CD4-positive, CD25-positive, alpha-beta regulatory T cell (primary cell): ENCODE measurements at regions not wholly inside any gene's neighbourhood (a gene's known extent, or its start where the extent isn't known, plus 50 kb on each side); places are given as distances from the start of the nearest gene placed in this dataset.

Source experiments
- ATAC-seq, 2 donors: fragments of 150-1000 bp; cut with Tn5 transposase; one replicate each; pipeline ENCODE4 v1.10.0; 2021; ENCODE audit warnings: low read depth in 2 of 2, moderate number of reproducible peaks in 2 of 2, moderate library complexity in 1 of 2
- DNase-seq, 3 donors: peaks; one replicate each; pipeline versions ENCODE4 v3.0.0 to v3.0.0-alpha.2; 2012 to 2022; ENCODE audit warnings: mixed read lengths in 1 of 3
- H3K27ac ChIP-seq: one replicate; pipeline ENCODE4 v1.7.0; 2013; ENCODE audit warnings: mild to moderate bottlenecking, low read length; ENCODE audit not compliant: insufficient read depth, poor library complexity, severe bottlenecking
- H3K27me3 ChIP-seq: one replicate; pipeline ENCODE4 v1.7.0; 2013; ENCODE audit warnings: low read length; ENCODE audit not compliant: control insufficient read depth, insufficient read depth
- H3K36me3 ChIP-seq: one replicate; pipeline ENCODE4 v1.7.0; 2013; ENCODE audit warnings: mild to moderate bottlenecking, low read length, moderate library complexity; ENCODE audit not compliant: control insufficient read depth, insufficient read depth
- H3K4me1 ChIP-seq: 2 replicates; pipeline ENCODE4 v1.7.0; 2013; ENCODE audit warnings: mild to moderate bottlenecking, low read length; ENCODE audit not compliant: insufficient read depth, control insufficient read depth, poor library complexity, severe bottlenecking
- H3K4me3 ChIP-seq: one replicate; pipeline ENCODE4 v1.7.0; 2013; ENCODE audit warnings: low read depth, mild to moderate bottlenecking, low read length, moderate library complexity
- H3K9me3 ChIP-seq, 2 experiments: 1 replicate in 1 of 2; 2 replicates in 1 of 2; pipeline ENCODE4 v1.7.0; 2013; ENCODE audit warnings: low read length in 2 of 2, mild to moderate bottlenecking in 1 of 2, moderate library complexity in 1 of 2; ENCODE audit not compliant: control insufficient read depth in 2 of 2
- H3K27ac Mint-ChIP-seq, 3 donors: one replicate each; pipeline ENCODE4 v1.8.0; 2020 to 2022; ENCODE audit warnings: mild to moderate bottlenecking in 3 of 3, mixed read lengths in 3 of 3, moderate library complexity in 2 of 3
- H3K27me3 Mint-ChIP-seq: one replicate; pipeline ENCODE4 v1.8.0; 2022; ENCODE audit warnings: mild to moderate bottlenecking, mixed read lengths
- H3K36me3 Mint-ChIP-seq: one replicate; pipeline ENCODE4 v1.8.0; 2020; ENCODE audit warnings: mixed read lengths
- H3K4me1 Mint-ChIP-seq, 4 donors: one replicate each; pipeline ENCODE4 v1.8.0; 2020 to 2022; ENCODE audit warnings: mixed read lengths in 4 of 4, mild to moderate bottlenecking in 1 of 4
- H3K4me3 Mint-ChIP-seq, 4 donors: one replicate each; pipeline ENCODE4 v1.8.0; 2020 to 2022; ENCODE audit warnings: mild to moderate bottlenecking in 4 of 4, mixed read lengths in 4 of 4, moderate library complexity in 3 of 4
- H3K9me3 Mint-ChIP-seq, 7 donors: one replicate each; pipeline ENCODE4 v1.8.0; 2020 to 2022; ENCODE audit warnings: mixed read lengths in 7 of 7, mild to moderate bottlenecking in 3 of 7, moderate library complexity in 2 of 7

DNA sequence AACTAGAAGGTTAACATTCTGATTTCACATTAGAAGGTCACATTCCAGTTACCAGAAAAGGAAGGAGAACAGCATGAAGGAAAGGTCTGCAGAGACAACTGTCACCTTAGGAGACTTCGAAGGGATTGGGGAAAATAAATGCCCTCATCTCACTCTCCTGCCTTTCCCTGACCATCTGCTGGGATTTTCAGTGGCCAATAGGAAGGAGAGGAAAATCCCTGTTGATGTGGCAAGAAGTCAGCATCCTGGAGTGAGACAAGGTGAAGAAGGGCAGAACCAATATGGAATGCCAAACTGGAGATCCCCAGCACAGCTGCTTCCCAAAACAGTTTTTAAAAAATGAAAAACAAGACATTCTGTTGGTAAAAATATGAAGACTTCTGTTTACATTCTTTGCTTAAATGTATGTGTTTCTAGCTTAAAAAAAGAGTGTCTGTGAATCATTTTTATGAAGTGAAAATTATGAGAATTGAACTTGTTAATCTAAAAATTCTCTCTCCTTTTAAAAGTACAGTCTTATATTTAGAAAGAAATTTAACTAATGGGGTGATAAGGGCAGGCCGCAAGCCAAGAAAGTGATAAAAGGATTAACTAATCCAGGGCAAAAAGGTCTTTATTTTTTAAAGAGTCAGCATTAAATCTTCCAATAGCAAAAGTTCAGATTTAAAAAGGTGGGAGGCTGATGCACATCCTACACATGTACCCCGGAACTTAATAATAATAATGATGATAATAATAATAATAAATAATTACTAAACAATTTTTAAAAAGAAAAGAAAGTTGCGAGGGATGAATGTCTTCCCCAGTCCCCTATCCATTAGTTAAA is 160.6 kb upstream of the DOK6 start:
- Histone ChIP-seq H3K4me3 (no peak overlapping the region), H3K9me3 (no peaks in the 10 kb centered on the region), H3K36me3 (no peaks in the 10 kb centered on the region), H3K4me1 (no peaks in the 10 kb centered on the region), H3K27ac (no peak overlapping the region), H3K27me3 (no peaks in the 10 kb centered on the region)
- ATAC-seq (no peak), DNase-seq (no peak)
- Mint-ChIP-seq H3K9me3 (no peaks in the 10 kb centered on the region), H3K4me1 (no peaks in the 10 kb centered on the region), H3K4me3 (no peak overlapping the region), H3K27ac (no peak overlapping the region), H3K27me3 (peaks cover 4% of the 10 kb centered on the region), H3K36me3 (no peaks in the 10 kb centered on the region)

GRCh38 chr18:69246027-69246426 is 154.7 kb upstream of the DOK6 start:
- Histone ChIP-seq H3K4me3 (no peak overlapping the region), H3K27me3 (no peaks in the 10 kb centered on the region), H3K4me1 (no peaks in the 10 kb centered on the region), H3K9me3 (no peaks in the 10 kb centered on the region), H3K36me3 (no peaks in the 10 kb centered on the region), H3K27ac (no peak overlapping the region)
- DNase-seq, result no peak
- no peaks in the 10 kb centered on the region for H3K27me3 Mint-ChIP-seq
- ATAC-seq, result no peak
- H3K27ac Mint-ChIP-seq, result no peak overlapping the region
- H3K9me3 Mint-ChIP-seq, result peaks cover 0 to 1% (median 0%) of the 10 kb centered on the region in 7 donors
- H3K4me3 Mint-ChIP-seq, result no peak overlapping the region
- no peaks in the 10 kb centered on the region for H3K4me1 Mint-ChIP-seq
- no peaks in the 10 kb centered on the region for H3K36me3 Mint-ChIP-seq

GRCh38 chr18:69250305-69251151 is 150.2 kb upstream of the DOK6 start:
- H3K27ac ChIP-seq, result no peak overlapping the region

GRCh38 chr18:69257861-69258458 is 142.7 kb upstream of the DOK6 start:
- no peaks in the 10 kb centered on the region for H3K27me3 Mint-ChIP-seq
- peaks cover 0 to 7% (median 3%) of the 10 kb centered on the region in 7 donors for H3K9me3 Mint-ChIP-seq
- H3K9me3 ChIP-seq, result no peaks in the 10 kb centered on the region
- ATAC-seq (no peak), DNase-seq (no peak)
- no peak overlapping the region for H3K4me3 ChIP-seq
- no peaks in the 10 kb centered on the region for H3K36me3 ChIP-seq
- no peaks in the 10 kb centered on the region for H3K36me3 Mint-ChIP-seq
- H3K27me3 ChIP-seq, result no peaks in the 10 kb centered on the region
- no peaks in the 10 kb centered on the region for H3K4me1 Mint-ChIP-seq
- H3K27ac ChIP-seq, result no peak overlapping the region
- no peak overlapping the region for H3K27ac Mint-ChIP-seq
- H3K4me1 ChIP-seq, result no peaks in the 10 kb centered on the region
- no peak overlapping the region for H3K4me3 Mint-ChIP-seq

More at GRCh38 chr18:69250305-69251151, 150.2 kb upstream of the DOK6 start:
- H3K4me1 Mint-ChIP-seq, result no peaks in the 10 kb centered on the region
- H3K36me3 Mint-ChIP-seq, result no peaks in the 10 kb centered on the region
- no peaks in the 10 kb centered on the region for H3K4me1 ChIP-seq
- H3K27me3 Mint-ChIP-seq, result no peaks in the 10 kb centered on the region
- H3K4me3 ChIP-seq, result no peak overlapping the region
- no peak overlapping the region for H3K27ac Mint-ChIP-seq
- ATAC-seq, result peak in 1 of 2 donors; percentile 20
- H3K27me3 ChIP-seq, result no peaks in the 10 kb centered on the region
- DNase-seq, result no peak
- H3K9me3 ChIP-seq, result no peaks in the 10 kb centered on the region
- no peak overlapping the region for H3K4me3 Mint-ChIP-seq
- H3K36me3 ChIP-seq, result no peaks in the 10 kb centered on the region
- H3K9me3 Mint-ChIP-seq, result peaks cover 0 to 5% (median 0%) of the 10 kb centered on the region in 7 donors

GRCh38 chr18:69259282-69259681 is 141.4 kb upstream of the DOK6 start:
- ATAC-seq (no peak), DNase-seq (no peak)
- Histone ChIP-seq H3K27me3 (no peaks in the 10 kb centered on the region), H3K4me3 (no peak overlapping the region), H3K9me3 (no peaks in the 10 kb centered on the region), H3K4me1 (no peaks in the 10 kb centered on the region), H3K27ac (no peak overlapping the region), H3K36me3 (no peaks in the 10 kb centered on the region)
- H3K27ac Mint-ChIP-seq, result no peak overlapping the region
- no peaks in the 10 kb centered on the region for H3K36me3 Mint-ChIP-seq
- H3K4me3 Mint-ChIP-seq, result no peak overlapping the region
- H3K27me3 Mint-ChIP-seq, result no peaks in the 10 kb centered on the region
- H3K4me1 Mint-ChIP-seq, result no peaks in the 10 kb centered on the region
- H3K9me3 Mint-ChIP-seq, result peaks cover 0 to 7% (median 3%) of the 10 kb centered on the region in 7 donors

- Histone ChIP-seq H3K4me1 (no peaks in the 10 kb centered on the region), H3K36me3 (no peaks in the 10 kb centered on the region), H3K27ac (no peak overlapping the region), H3K4me3 (no peak overlapping the region), H3K9me3 (no peaks in the 10 kb centered on the region), H3K27me3 (no peaks in the 10 kb centered on the region)
- H3K36me3 Mint-ChIP-seq, result no peaks in the 10 kb centered on the region
- no peak for ATAC-seq
- H3K4me1 Mint-ChIP-seq, result no peaks in the 10 kb centered on the region
- no peak overlapping the region for H3K4me3 Mint-ChIP-seq
- no peaks in the 10 kb centered on the region for H3K27me3 Mint-ChIP-seq
- H3K9me3 Mint-ChIP-seq, result peaks cover 0 to 14% (median 9%) of the 10 kb centered on the region in 7 donors
- no peak overlapping the region for H3K27ac Mint-ChIP-seq
- no peak for DNase-seq
Measured at GRCh38 chr18:69261406-69261805, 139.3 kb upstream of the DOK6 start.

- Mint-ChIP-seq H3K9me3 (peaks cover 0 to 28% (median 4%) of the 10 kb centered on the region in 7 donors), H3K36me3 (no peaks in the 10 kb centered on the region), H3K4me3 (no peak overlapping the region), H3K27me3 (no peaks in the 10 kb centered on the region), H3K4me1 (no peaks in the 10 kb centered on the region), H3K27ac (no peak overlapping the region)
- no peak for DNase-seq
- Histone ChIP-seq H3K9me3 (peaks cover 17 to 18% of the 10 kb centered on the region in 2 experiments), H3K27ac (no peak overlapping the region), H3K4me1 (no peaks in the 10 kb centered on the region), H3K4me3 (no peak overlapping the region), H3K36me3 (no peaks in the 10 kb centered on the region), H3K27me3 (no peaks in the 10 kb centered on the region)
- no peak for ATAC-seq
Measured at GRCh38 chr18:69265656-69266055, 135.0 kb upstream of the DOK6 start.
